GM12891 (cell line): ENCODE measurements at regions not wholly inside any gene's neighbourhood (a gene's known extent, or its start where the extent isn't known, plus 50 kb on each side); places are given as distances from the start of the nearest gene placed in this dataset.
A peak's percentile ranks its signal among the peaks of the same experiment; 100 is the strongest.

Source experiments
- DNase-seq: peaks from one replicate; pipeline ENCODE4 v3.0.0; 2011; ENCODE audit warnings: low spot score; ENCODE audit not compliant: insufficient read length
- FAIRE-seq: peaks from 2 replicates; lab custom pipeline; 2011; peaks lifted over from hg19 to GRCh38; lab: Jason Lieb, UNC
- PAX5 ChIP-seq: IDR thresholded peaks from 2 replicates; pipeline ENCODE4 v1.6.1; 2011; ENCODE audit warnings: low read length, moderate library complexity, mild to moderate bottlenecking; ENCODE audit not compliant: insufficient read depth, severe bottlenecking
- POLR2A ChIP-seq: IDR thresholded peaks from 2 replicates; pipeline ENCODE4 v1.6.1; 2011; ENCODE audit warnings: low read depth, low read length, control low read depth
- POLR2AphosphoS5 ChIP-seq: IDR thresholded peaks from 2 replicates; pipeline ENCODE4 v1.6.1; 2011; ENCODE audit warnings: low read depth, low read length, control low read depth
- POU2F2 ChIP-seq: IDR thresholded peaks from 2 replicates; pipeline ENCODE4 v1.6.1; 2011; ENCODE audit warnings: low read depth, mild to moderate bottlenecking, control low read depth, low read length, moderate library complexity
- SPI1 ChIP-seq: IDR thresholded peaks from 2 replicates; pipeline ENCODE4 v1.6.1; 2011; ENCODE audit warnings: low read depth, low read length, control low read depth
- TAF1 ChIP-seq: IDR thresholded peaks from 2 replicates; pipeline ENCODE4 v1.6.1; 2011; ENCODE audit warnings: low read depth, low read length, control low read depth

GRCh38 chr7:22013711-22014110 is 68.0 kb upstream of the CDCA7L start:
- TF ChIP-seq POLR2A (no peak), POLR2AphosphoS5 (no peak), PAX5 (no peak)
- DNase-seq (no peak), FAIRE-seq (no peak)

GRCh38 chr7:22008683-22009082 is 63.0 kb upstream of the CDCA7L start:
- TF ChIP-seq TAF1 = no peak
- TF ChIP-seq POU2F2 = no peak
- no peak for TF ChIP-seq POLR2AphosphoS5
- no peak for TF ChIP-seq SPI1
- no peak for TF ChIP-seq POLR2A
- TF ChIP-seq PAX5 = no peak
- FAIRE-seq = no peak
- no peak for DNase-seq

DNA sequence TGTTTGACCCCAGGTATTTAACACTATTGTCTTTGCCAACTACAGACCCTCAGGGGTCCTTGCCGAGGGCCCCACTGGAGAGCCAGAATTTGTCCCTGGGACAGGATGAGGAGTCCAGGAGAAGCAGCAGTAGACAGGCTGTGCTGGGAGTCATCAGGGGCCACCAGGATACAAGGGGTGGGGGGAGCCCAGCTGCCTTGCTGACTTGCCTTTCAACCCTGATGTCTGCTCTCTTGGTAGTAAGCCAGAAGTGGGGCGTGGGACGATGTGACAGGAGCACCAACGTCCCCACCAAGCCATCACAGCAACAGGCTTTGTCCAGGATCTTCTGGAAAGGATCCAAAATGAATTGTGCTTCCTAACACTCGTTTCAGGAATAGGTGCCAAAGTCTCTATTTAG is 62.4 kb upstream of the CDCA7L start:
- FAIRE-seq (no peak), DNase-seq (no peak)
- TF ChIP-seq POLR2A (no peak), PAX5 (no peak), SPI1 (no peak), TAF1 (no peak), POU2F2 (no peak), POLR2AphosphoS5 (no peak)

- TF ChIP-seq SPI1 (no peak), POU2F2 (no peak), POLR2AphosphoS5 (no peak), TAF1 (no peak), PAX5 (no peak), POLR2A (no peak)
- no peak for DNase-seq
- no peak for FAIRE-seq
These were observed 59.5 kb upstream of the CDCA7L start for GRCh38 chr7:22005151-22005550.

GRCh38 chr7:22002726-22003125 is 57.0 kb upstream of the CDCA7L start:
- TF ChIP-seq POLR2A (no peak), POLR2AphosphoS5 (no peak), SPI1 (no peak), TAF1 (no peak)
- FAIRE-seq = no peak
- DNase-seq = no peak

- TF ChIP-seq SPI1 (no peak), TAF1 (no peak), POLR2A (no peak), PAX5 (no peak), POU2F2 (no peak), POLR2AphosphoS5 (no peak)
- peak; percentile 80 for FAIRE-seq
- peak; percentile 35 for DNase-seq
These were observed 55.8 kb upstream of the CDCA7L start for GRCh38 chr7:22001345-22002004.

- DNase-seq (no peak), FAIRE-seq (no peak)
- no peak for TF ChIP-seq POU2F2
- no peak for TF ChIP-seq PAX5
- TF ChIP-seq TAF1 = no peak
- no peak for TF ChIP-seq POLR2AphosphoS5
- no peak for TF ChIP-seq POLR2A
- TF ChIP-seq SPI1 = no peak
These were observed 54.2 kb upstream of the CDCA7L start for GRCh38 chr7:21999896-22000295.

DNA sequence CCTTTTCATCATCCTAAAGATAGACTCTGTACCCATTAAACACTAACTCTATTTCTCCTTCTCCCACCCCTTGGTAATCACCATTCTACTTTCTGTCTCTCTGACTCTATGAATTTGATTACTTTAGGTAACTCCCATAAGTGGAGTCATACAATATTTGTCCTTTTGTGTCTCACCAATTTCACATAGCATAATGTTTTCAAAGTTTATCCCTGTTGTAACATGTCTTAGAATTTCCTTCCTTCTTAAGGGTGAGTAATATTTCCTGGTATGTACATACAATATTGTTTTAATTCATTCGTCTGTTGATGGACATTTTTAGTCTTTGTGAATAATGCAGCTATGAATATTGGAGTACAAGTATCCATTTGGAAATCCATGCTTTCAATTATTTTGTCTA is 50.9 kb upstream of the CDCA7L start:
- FAIRE-seq (no peak), DNase-seq (no peak)
- TF ChIP-seq POLR2AphosphoS5 (no peak), POU2F2 (no peak), POLR2A (no peak), SPI1 (no peak), TAF1 (no peak)
